A549 (cell line): ENCODE measurements at regions not wholly inside any gene's neighbourhood (a gene's known extent, or its start where the extent isn't known, plus 50 kb on each side); places are given as distances from the start of the nearest gene placed in this dataset.

Experiments
- ATAC-seq, 2 experiments: fragments of 200-7000 bp in 1 of 2; fragments of >200 bp in 1 of 2; cut with Nextera tagmentation in 1 of 2; cut with Tn5 transposase in 1 of 2; 3 replicates each; pipeline versions ENCODE4 v1.8.0 to v1.9.1; 2018 to 2020; ENCODE audit warnings: mild to moderate bottlenecking in 1 of 2, moderate library complexity in 1 of 2
- CTCF ChIA-PET: fragments of 300-600 bp; sonication (Branson Sonifier 250); formaldehyde crosslinking; extraction: SDS; loops from one replicate; lab custom pipeline; 2021; ENCODE audit warnings: antibody characterized with exemption, inconsistent platforms; lab: Yijun Ruan, JAX
- POLR2A ChIA-PET: fragments of 350-600 bp; formaldehyde crosslinking; extraction: SDS; loops from one replicate; lab custom pipeline; 2021; ENCODE audit warnings: antibody characterized with exemption, inconsistent platforms; lab: Yijun Ruan, JAX
- DNase-seq, 2 experiments: peaks; one replicate each; pipeline versions ENCODE4 v3.0.0 to v3.0.0-alpha.2; 2011 to 2016; ENCODE audit warnings: low read depth in 1 of 2, low spot score in 1 of 2
- FAIRE-seq: peaks from 2 replicates; lab custom pipeline; 2011; peaks lifted over from hg19 to GRCh38; lab: Jason Lieb, UNC
- H3K27ac ChIP-seq, 2 experiments: fragments of >200 bp; sonication (Bioruptor Twin); formaldehyde crosslinking; 3 replicates each; pipeline ENCODE4 v1.5.1; 2016 to 2017
- H3K4me1 ChIP-seq: fragments of >200 bp; sonication (Bioruptor Twin); formaldehyde crosslinking; 3 replicates; pipeline ENCODE4 v1.6.1; 2016
- H3K4me2 ChIP-seq: fragments of >200 bp; sonication (Bioruptor Twin); formaldehyde crosslinking; 3 replicates; pipeline ENCODE4 v1.6.1; 2016
- H3K4me3 ChIP-seq: fragments of >200 bp; sonication (Bioruptor Twin); formaldehyde crosslinking; 3 replicates; pipeline ENCODE4 v1.5.1; 2016
- H3K9me3 ChIP-seq: fragments of >200 bp; sonication (Bioruptor Twin); formaldehyde crosslinking; 3 replicates; pipeline ENCODE4 v1.6.1; 2016
- CHD4 ChIP-seq: fragments of 200-600 bp; sonication (generic); IDR thresholded peaks from 2 replicates; pipeline ENCODE4 v1.6.1; 2016; ENCODE audit warnings: antibody characterized with exemption, mild to moderate bottlenecking, borderline replicate concordance
- EHF ChIP-seq: fragments of 250-450 bp; sonication (Bioruptor Pico); IDR thresholded peaks from 2 replicates; pipeline ENCODE4 v1.5.0; 2020; ENCODE audit warnings: mild to moderate bottlenecking
- EHMT2 ChIP-seq: fragments of 200-600 bp; sonication (generic); IDR thresholded peaks from 2 replicates; pipeline ENCODE4 v1.6.1; 2016; ENCODE audit warnings: antibody characterized with exemption, low read depth, mild to moderate bottlenecking, moderate library complexity
- EP300 ChIP-seq, 2 experiments: fragments of >200 bp; sonication (Bioruptor Twin); formaldehyde crosslinking; IDR thresholded peaks; 2 replicates in 1 of 2; 3 replicates in 1 of 2; pipeline ENCODE4 v1.6.1; 2016 to 2017
- FOSL2 ChIP-seq, 2 experiments: fragments of 450-650 bp in 1 of 2; fragments of >200 bp in 1 of 2; sonication (Bioruptor Twin) in 1 of 2; formaldehyde crosslinking; IDR thresholded peaks; 2 replicates each; pipeline versions ENCODE4 v1.5.0 to v1.6.1; 2016 to 2020; ENCODE audit warnings: mild to moderate bottlenecking in 1 of 2, moderate library complexity in 1 of 2
- FOXS1 ChIP-seq: fragments of 250-450 bp; sonication (Bioruptor Pico); IDR thresholded peaks from 2 replicates; pipeline ENCODE4 v1.5.0; 2020; ENCODE audit warnings: mild to moderate bottlenecking, moderate library complexity
- GATA3 ChIP-seq: IDR thresholded peaks from 2 replicates; pipeline ENCODE4 v1.6.1; 2012; ENCODE audit warnings: borderline replicate concordance
- KDM5A ChIP-seq: fragments of 200-600 bp; sonication (generic); IDR thresholded peaks from 2 replicates; pipeline ENCODE4 v1.6.1; 2016; ENCODE audit warnings: antibody characterized with exemption, mild to moderate bottlenecking
- NFE2L2 ChIP-seq: fragments of 150-350 bp; conservative IDR thresholded peaks from 2 replicates; pipeline ENCODE4 v1.6.1; 2014; ENCODE audit warnings: low read length
- NPAS2 ChIP-seq: fragments of 250-450 bp; sonication (Bioruptor Pico); IDR thresholded peaks from 2 replicates; pipeline ENCODE4 v1.8.0; 2022; ENCODE audit warnings: mild to moderate bottlenecking, moderate library complexity, borderline replicate concordance
- SMC3 ChIP-seq: fragments of >200 bp; sonication (Bioruptor Twin); formaldehyde crosslinking; IDR thresholded peaks from 3 replicates; pipeline ENCODE4 v1.6.1; 2018; ENCODE audit warnings: inconsistent platforms
- TFCP2L1 ChIP-seq: fragments of 250-450 bp; sonication (Bioruptor Pico); IDR thresholded peaks from 2 replicates; pipeline ENCODE4 v1.5.0; 2021; ENCODE audit warnings: mild to moderate bottlenecking
- ZC3H11A ChIP-seq: fragments of 450-650 bp; IDR thresholded peaks from 2 replicates; pipeline ENCODE4 v1.6.1; 2014; ENCODE audit warnings: antibody characterized with exemption, mild to moderate bottlenecking
- ZSCAN20 ChIP-seq: fragments of 250-450 bp; sonication (Bioruptor Pico); IDR thresholded peaks from 2 replicates; pipeline ENCODE4 v1.8.0; 2022; ENCODE audit warnings: mild to moderate bottlenecking, moderate library complexity
- WGBS: methylation state at CpG from one replicate; pipeline ENCODE4 v1.1.6; 2017; ENCODE audit errors: missing lambda C conversion rate; 5-methylcytosine and 5-hydroxymethylcytosine counted together
- TF ChIP-seq, protein P1 (sequence below): fragments of 150-350 bp; IDR thresholded peaks from 2 replicates; pipeline ENCODE4 v1.6.1; 2014; ENCODE audit warnings: low read depth, mild to moderate bottlenecking, low read length
- TF ChIP-seq, protein P2 (sequence below): fragments of 450-650 bp; IDR thresholded peaks from 2 replicates; pipeline ENCODE4 v1.6.1; 2014; ENCODE audit warnings: antibody characterized with exemption
- TF ChIP-seq, protein P3 (sequence below): fragments of 250-450 bp; sonication (Bioruptor Pico); IDR thresholded peaks from 2 replicates; pipeline ENCODE4 v1.5.0; 2021; ENCODE audit warnings: mild to moderate bottlenecking, moderate library complexity, borderline replicate concordance
- TF ChIP-seq, protein P4 (sequence below): fragments of >200 bp; sonication (Bioruptor Twin); formaldehyde crosslinking; IDR thresholded peaks from 2 replicates; pipeline ENCODE4 v1.6.1; 2016
- TF ChIP-seq, protein P5 (sequence below): fragments of 250-450 bp; sonication (Bioruptor Pico); IDR thresholded peaks from 2 replicates; pipeline ENCODE4 v1.5.0; 2020; ENCODE audit warnings: low read depth, mild to moderate bottlenecking, moderate library complexity

DNA sequence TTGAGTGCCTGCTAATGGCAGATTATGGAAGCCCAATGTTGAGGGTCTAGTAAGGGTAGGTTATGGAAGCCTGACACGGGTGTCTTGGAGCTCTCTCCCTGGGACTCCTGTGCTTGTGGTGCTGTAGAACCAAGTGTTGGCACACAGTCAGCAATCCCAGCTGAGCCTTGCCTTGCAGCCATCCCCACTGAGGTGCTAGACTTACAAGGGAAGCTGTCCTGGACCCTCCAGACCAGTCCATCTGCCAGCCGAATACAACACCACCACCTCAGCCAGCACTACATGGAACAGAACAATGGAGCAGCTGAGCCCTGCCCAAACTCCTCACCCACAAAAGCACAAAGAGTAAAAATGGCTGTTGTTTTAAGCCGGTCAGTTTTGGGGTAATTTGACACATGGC is 90.5 kb upstream of the DNAH5 start:
- 90% methylated on average over 3 of the region's 3 CpGs for WGBS
- ChIA-PET POLR2A (interaction anchor here (1.9 kb wide), 1 partner anchor 24 kb away, joined by 4 read pairs; no protein-coding TSS in a partner anchor), CTCF (interaction anchor here (0.9 to 2.5 kb wide), 8 partner anchors 15 to 245 kb away, joined by 3 to 11 read pairs (median 4); partner anchors contain the start of gene TRIO)

DNA sequence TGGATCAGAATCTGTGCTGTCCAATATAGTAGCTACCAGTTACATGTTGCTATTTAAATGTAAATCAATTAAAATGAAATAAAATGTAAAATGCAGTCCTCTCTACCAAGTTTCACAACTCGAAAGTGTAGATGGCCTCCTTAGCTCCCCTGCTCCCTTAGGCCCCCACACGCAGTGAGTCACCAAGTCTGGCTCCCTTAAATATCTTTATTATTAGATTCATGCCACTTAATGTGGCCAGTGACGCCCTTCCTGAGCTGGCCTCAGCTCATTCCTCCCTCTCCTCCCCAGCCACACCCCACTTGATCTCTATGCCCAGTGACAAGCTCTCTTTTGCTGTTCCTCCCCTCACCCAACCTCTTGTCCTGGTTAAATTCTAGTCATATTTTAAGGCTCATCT is 88.4 kb upstream of the DNAH5 start:
- CTCF ChIA-PET, result interaction anchor here (0.6 to 1.4 kb wide), 4 partner anchors 46 to 237 kb away, joined by 3 to 5 read pairs (median 4); no protein-coding TSS in a partner anchor
- ATAC-seq, result no peak
- POLR2A ChIA-PET, result no interaction called here
- peaks cover 38% of the 10 kb centered on the region for H3K4me1 ChIP-seq
- H3K4me3 ChIP-seq, result no peak overlapping the region
- peak overlapping the region in 1 of 2 experiments; percentile 68; a peak in 3 of 6 replicates for H3K27ac ChIP-seq
- FAIRE-seq, result no peak
- no peak for TF ChIP-seq CHD4
- TF ChIP-seq NFE2L2, result no peak
- TF ChIP-seq, protein P1, sequence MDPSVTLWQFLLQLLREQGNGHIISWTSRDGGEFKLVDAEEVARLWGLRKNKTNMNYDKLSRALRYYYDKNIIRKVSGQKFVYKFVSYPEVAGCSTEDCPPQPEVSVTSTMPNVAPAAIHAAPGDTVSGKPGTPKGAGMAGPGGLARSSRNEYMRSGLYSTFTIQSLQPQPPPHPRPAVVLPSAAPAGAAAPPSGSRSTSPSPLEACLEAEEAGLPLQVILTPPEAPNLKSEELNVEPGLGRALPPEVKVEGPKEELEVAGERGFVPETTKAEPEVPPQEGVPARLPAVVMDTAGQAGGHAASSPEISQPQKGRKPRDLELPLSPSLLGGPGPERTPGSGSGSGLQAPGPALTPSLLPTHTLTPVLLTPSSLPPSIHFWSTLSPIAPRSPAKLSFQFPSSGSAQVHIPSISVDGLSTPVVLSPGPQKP, result no peak
- TF ChIP-seq FOSL2 (IDR thresholded peaks at IDR 0.05), result no peak
- TF ChIP-seq FOSL2 (CRISPR knock-in tag; IDR thresholded peaks at IDR 0.05), result peak; percentile 10; the same call in 1 of the 2 replicates
- no peak for TF ChIP-seq EP300 (IDR thresholded peaks at IDR 0.05)
- WGBS, result 82% methylated on average over 3 of the region's 3 CpGs
- H3K9me3 ChIP-seq, result no peaks in the 10 kb centered on the region
- peak in 1 of 2 experiments; percentile 41 for DNase-seq
- no peak overlapping the region; the same call in 2 of the 3 replicates for H3K4me2 ChIP-seq

More for the DNA sequence above, 90.5 kb upstream of the DNAH5 start:
- no peak for TF ChIP-seq EHF (CRISPR knock-in tag)
- no peak for TF ChIP-seq NPAS2 (CRISPR knock-in tag)
- TF ChIP-seq GATA3, result no peak
- TF ChIP-seq FOSL2 (IDR thresholded peaks at IDR 0.05), result no peak
- no peak for TF ChIP-seq FOSL2 (CRISPR knock-in tag; IDR thresholded peaks at IDR 0.05)
- TF ChIP-seq ZC3H11A, result no peak
- TF ChIP-seq SMC3, result no peak
- no peak for TF ChIP-seq EHMT2
- TF ChIP-seq KDM5A, result no peak
- TF ChIP-seq, protein P2, sequence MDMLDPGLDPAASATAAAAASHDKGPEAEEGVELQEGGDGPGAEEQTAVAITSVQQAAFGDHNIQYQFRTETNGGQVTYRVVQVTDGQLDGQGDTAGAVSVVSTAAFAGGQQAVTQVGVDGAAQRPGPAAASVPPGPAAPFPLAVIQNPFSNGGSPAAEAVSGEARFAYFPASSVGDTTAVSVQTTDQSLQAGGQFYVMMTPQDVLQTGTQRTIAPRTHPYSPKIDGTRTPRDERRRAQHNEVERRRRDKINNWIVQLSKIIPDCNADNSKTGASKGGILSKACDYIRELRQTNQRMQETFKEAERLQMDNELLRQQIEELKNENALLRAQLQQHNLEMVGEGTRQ, result no peak
- no peaks in the 10 kb centered on the region for H3K9me3 ChIP-seq
- DNase-seq (no peak), ATAC-seq (no peak), FAIRE-seq (no peak)
- H3K4me1 ChIP-seq, result peaks cover 58% of the 10 kb centered on the region
- no peak overlapping the region for H3K4me3 ChIP-seq
- peak overlapping the region; percentile 88 for H3K4me2 ChIP-seq
- peak overlapping the region; percentile 84 to 91 for H3K27ac ChIP-seq

DNA sequence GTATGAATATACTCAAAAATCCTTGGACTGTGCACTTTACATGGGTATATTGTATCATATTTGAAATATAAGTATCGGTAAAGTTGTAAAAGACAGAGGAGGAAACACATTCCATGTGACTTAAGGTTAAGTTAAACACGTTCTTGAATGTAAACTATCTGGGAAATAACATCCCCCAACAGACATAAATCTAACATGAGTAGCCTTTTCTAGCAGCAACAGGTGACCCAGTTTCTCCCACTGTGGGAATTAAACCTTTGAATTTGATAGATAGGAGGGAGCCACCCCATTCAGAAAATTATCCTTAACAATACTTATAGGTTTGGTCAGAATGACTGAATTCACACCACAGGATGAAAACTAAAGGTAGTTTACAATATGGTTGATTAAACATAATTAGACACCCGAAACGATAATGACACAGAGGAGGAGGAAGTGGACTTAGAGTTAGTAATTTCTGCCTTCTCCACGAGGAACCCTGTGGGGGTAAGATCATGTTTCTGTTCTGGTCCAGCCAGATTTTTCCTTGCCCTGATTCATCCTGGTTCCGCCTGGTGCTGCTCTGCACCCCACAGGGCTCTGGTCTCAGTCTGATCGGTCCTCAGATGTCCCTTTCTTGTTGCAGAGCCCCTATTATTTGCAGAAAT is 84.6 kb upstream of the DNAH5 start:
- Histone ChIP-seq H3K4me1 (peaks cover 7% of the 10 kb centered on the region; the same call in 1 of the 3 replicates), H3K27ac (0 out of 6 replicates have a peak overlapping the region, but pooled peaks of 1 of the 2 experiments have one; percentile 7)
- no peak for DNase-seq
- no peak for FAIRE-seq
- TF ChIP-seq, protein P3, sequence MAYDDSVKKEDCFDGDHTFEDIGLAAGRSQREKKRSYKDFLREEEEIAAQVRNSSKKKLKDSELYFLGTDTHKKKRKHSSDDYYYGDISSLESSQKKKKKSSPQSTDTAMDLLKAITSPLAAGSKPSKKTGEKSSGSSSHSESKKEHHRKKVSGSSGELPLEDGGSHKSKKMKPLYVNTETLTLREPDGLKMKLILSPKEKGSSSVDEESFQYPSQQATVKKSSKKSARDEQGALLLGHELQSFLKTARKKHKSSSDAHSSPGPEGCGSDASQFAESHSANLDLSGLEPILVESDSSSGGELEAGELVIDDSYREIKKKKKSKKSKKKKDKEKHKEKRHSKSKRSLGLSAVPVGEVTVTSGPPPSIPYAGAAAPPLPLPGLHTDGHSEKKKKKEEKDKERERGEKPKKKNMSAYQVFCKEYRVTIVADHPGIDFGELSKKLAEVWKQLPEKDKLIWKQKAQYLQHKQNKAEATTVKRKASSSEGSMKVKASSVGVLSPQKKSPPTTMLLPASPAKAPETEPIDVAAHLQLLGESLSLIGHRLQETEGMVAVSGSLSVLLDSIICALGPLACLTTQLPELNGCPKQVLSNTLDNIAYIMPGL (CRISPR knock-in tag), result no peak
- no peak for TF ChIP-seq ZC3H11A
- TF ChIP-seq ZSCAN20, result no peak
- no peak for TF ChIP-seq CHD4
- TF ChIP-seq EHMT2, result no peak
- TF ChIP-seq EHF (CRISPR knock-in tag), result no peak
- TF ChIP-seq TFCP2L1 (CRISPR knock-in tag), result no peak
- TF ChIP-seq FOSL2 (IDR thresholded peaks at IDR 0.05), result no peak
- TF ChIP-seq FOSL2 (CRISPR knock-in tag; IDR thresholded peaks at IDR 0.05), result no peak
- TF ChIP-seq FOXS1 (CRISPR knock-in tag), result no peak
- TF ChIP-seq, protein P4, sequence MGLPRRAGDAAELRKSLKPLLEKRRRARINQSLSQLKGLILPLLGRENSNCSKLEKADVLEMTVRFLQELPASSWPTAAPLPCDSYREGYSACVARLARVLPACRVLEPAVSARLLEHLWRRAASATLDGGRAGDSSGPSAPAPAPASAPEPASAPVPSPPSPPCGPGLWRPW, result no peak
- no peak for TF ChIP-seq GATA3
- no peak for TF ChIP-seq SMC3
- TF ChIP-seq, protein P5, sequence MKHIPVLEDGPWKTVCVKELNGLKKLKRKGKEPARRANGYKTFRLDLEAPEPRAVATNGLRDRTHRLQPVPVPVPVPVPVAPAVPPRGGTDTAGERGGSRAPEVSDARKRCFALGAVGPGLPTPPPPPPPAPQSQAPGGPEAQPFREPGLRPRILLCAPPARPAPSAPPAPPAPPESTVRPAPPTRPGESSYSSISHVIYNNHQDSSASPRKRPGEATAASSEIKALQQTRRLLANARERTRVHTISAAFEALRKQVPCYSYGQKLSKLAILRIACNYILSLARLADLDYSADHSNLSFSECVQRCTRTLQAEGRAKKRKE, result no peak
- TF ChIP-seq, all 56 proteins: peak for 0
- ChIA-PET POLR2A (no interaction called here), CTCF (interaction anchor here (1.1 kb wide), 1 partner anchor 14 kb away, joined by 3 read pairs; no protein-coding TSS in a partner anchor)
- 75% methylated on average over 7 of the region's 7 CpGs for WGBS
- Histone ChIP-seq H3K9me3 (no peaks in the 10 kb centered on the region), H3K4me3 (no peak overlapping the region), H3K4me2 (no peak overlapping the region)
- no peak; a peak in 1 of 6 replicates for ATAC-seq
